Gastrocnemius medialis (tissue), 4 donors: ENCODE measurements at regions not wholly inside any gene's neighbourhood (a gene's known extent, or its start where the extent isn't known, plus 50 kb on each side); places are given as distances from the start of the nearest gene placed in this dataset.
"Not testable (repeated sequence)": the region's sequence is repeated elsewhere in the genome, so short reads cannot be mapped to it uniquely, and the experiment has no call there.

Experiments used
- ATAC-seq, 2 donors: fragments of 150-250 bp; one replicate each; pipeline ENCODE4 v1.9.1; 2016
- DNase-seq, 2 donors: peaks; one replicate each; pipeline ENCODE4 v3.0.0-alpha.2; 2019
- H3K27ac ChIP-seq, 4 donors: fragments of 200-600 bp; sonication (generic); 1 replicate in 1 of 4; 2 replicates in 3 of 4; pipeline ENCODE4 v1.5.1; 2016 to 2018; ENCODE audit warnings: mild to moderate bottlenecking in 2 of 4, moderate library complexity in 1 of 4
- H3K27me3 ChIP-seq, 3 donors: fragments of 200-600 bp; sonication (generic) in 2 of 3; 1 replicate in 1 of 3; 2 replicates in 2 of 3; pipeline versions ENCODE4 v1.5.1 to v1.6.0; 2016 to 2019; ENCODE audit warnings: mild to moderate bottlenecking in 1 of 3, moderate library complexity in 1 of 3
- H3K36me3 ChIP-seq, 2 donors: fragments of 200-600 bp; sonication (generic) in 1 of 2; one replicate each; pipeline ENCODE4 v1.5.1; 2017 to 2018
- H3K4me1 ChIP-seq, 2 donors: fragments of 200-600 bp; sonication (generic) in 1 of 2; one replicate each; pipeline ENCODE4 v1.5.1; 2016 to 2017; ENCODE audit warnings: mild to moderate bottlenecking in 2 of 2
- H3K4me3 ChIP-seq, 4 donors: fragments of 200-600 bp; sonication (generic) in 3 of 4; 1 replicate in 1 of 4; 2 replicates in 3 of 4; pipeline ENCODE4 v1.5.1; 2016 to 2019; ENCODE audit warnings: mild to moderate bottlenecking in 2 of 4
- H3K9me3 ChIP-seq, 3 donors: fragments of 200-600 bp; sonication (generic) in 2 of 3; 1 replicate in 1 of 3; 2 replicates in 2 of 3; pipeline ENCODE4 v1.5.1; 2016 to 2019
- CTCF ChIP-seq, 5 experiments: fragments of 450-650 bp in 3 of 5; fragments of 200-600 bp in 2 of 5; sonication (generic) in 2 of 5; IDR thresholded peaks in 4 of 5; conservative IDR thresholded peaks in 1 of 5; 1 replicate in 4 of 5; 2 replicates in 1 of 5; pipeline ENCODE4 v1.5.1; 2016 to 2019; ENCODE audit warnings: antibody characterized with exemption in 5 of 5, mild to moderate bottlenecking in 3 of 5, moderate library complexity in 3 of 5
- POLR2A ChIP-seq, 2 donors: fragments of 450-650 bp; IDR thresholded peaks; one replicate each; pipeline ENCODE4 v1.6.1; 2017; ENCODE audit warnings: antibody characterized with exemption in 2 of 2, mild to moderate bottlenecking in 2 of 2, moderate library complexity in 2 of 2
- in situ Hi-C, 4 donors: fragments of 200-750 bp; cut with MboI; loops; one replicate each; pipeline versions ENCODE4 v1.15.0 to v1.8.0; 2017; ENCODE audit warnings: low sequenced_read_pairs in 4 of 4
- intact Hi-C: fragments of 100-400 bp; cut with DNase I; formaldehyde crosslinking; loops from one replicate; pipeline ENCODE4 v1.15.1; 2023; ENCODE audit warnings: low total_unique reads

GRCh38 chr16:52123061-52123839 lies 423.7 kb downstream of the TOX3 start:
- Histone ChIP-seq H3K27me3 (no peaks in the 10 kb centered on the region), H3K9me3 (no peaks in the 10 kb centered on the region), H3K27ac (no peak overlapping the region), H3K4me3 (no peak overlapping the region), H3K4me1 (no peaks in the 10 kb centered on the region), H3K36me3 (no peaks in the 10 kb centered on the region)
- in situ Hi-C loops (no loop called here), intact Hi-C loops (no loop called here)
- TF ChIP-seq CTCF (IDR thresholded peaks at IDR 0.05 in 4 of 5, conservative IDR thresholded peaks at IDR 0.05 in 1 of 5): no peak
- no peak for TF ChIP-seq POLR2A (IDR thresholded peaks at IDR 0.05)
- ATAC-seq (no peak), DNase-seq (no peak)

- no peak overlapping the region for H3K4me3 ChIP-seq
- ATAC-seq (no peak), DNase-seq (no peak)
- intact Hi-C loops: no loop called here
- H3K27me3 ChIP-seq: no peaks in the 10 kb centered on the region
- no peak for TF ChIP-seq POLR2A (IDR thresholded peaks at IDR 0.05)
- no peak for TF ChIP-seq CTCF (IDR thresholded peaks at IDR 0.05 in 4 of 5, conservative IDR thresholded peaks at IDR 0.05 in 1 of 5)
- H3K27ac ChIP-seq: no peak overlapping the region
- H3K36me3 ChIP-seq: no peaks in the 10 kb centered on the region
- in situ Hi-C loops: no loop called here
- no peaks in the 10 kb centered on the region for H3K4me1 ChIP-seq
- H3K9me3 ChIP-seq: no peaks in the 10 kb centered on the region
Measured at GRCh38 chr16:52117171-52117570, 429.8 kb downstream of the TOX3 start.

- H3K27ac ChIP-seq: no peak overlapping the region
- no peaks in the 10 kb centered on the region for H3K36me3 ChIP-seq
- H3K4me3 ChIP-seq: no peak overlapping the region
- intact Hi-C loops (no loop called here), in situ Hi-C loops (no loop called here)
- H3K27me3 ChIP-seq: no peaks in the 10 kb centered on the region
- no peak for DNase-seq
- H3K4me1 ChIP-seq: no peaks in the 10 kb centered on the region
- no peaks in the 10 kb centered on the region for H3K9me3 ChIP-seq
- TF ChIP-seq CTCF (IDR thresholded peaks at IDR 0.05 in 4 of 5, conservative IDR thresholded peaks at IDR 0.05 in 1 of 5) (no peak), POLR2A (IDR thresholded peaks at IDR 0.05) (no peak)
- no peak for ATAC-seq
Measured at GRCh38 chr16:52114379-52114778, 432.6 kb downstream of the TOX3 start.

GRCh38 chr16:52113533-52114183 lies 433.3 kb downstream of the TOX3 start:
- no peak for DNase-seq
- Histone ChIP-seq H3K36me3 (no peaks in the 10 kb centered on the region), H3K4me1 (no peaks in the 10 kb centered on the region), H3K27me3 (no peaks in the 10 kb centered on the region), H3K27ac (no peak overlapping the region), H3K4me3 (no peak overlapping the region), H3K9me3 (no peaks in the 10 kb centered on the region)
- no peak for TF ChIP-seq POLR2A (IDR thresholded peaks at IDR 0.05)
- TF ChIP-seq CTCF (IDR thresholded peaks at IDR 0.05 in 4 of 5, conservative IDR thresholded peaks at IDR 0.05 in 1 of 5): no peak
- intact Hi-C loops: no loop called here
- no peak for ATAC-seq
- in situ Hi-C loops: no loop called here

GRCh38 chr16:52104993-52105392 lies 441.9 kb downstream of the TOX3 start:
- H3K27me3 ChIP-seq, H3K27ac ChIP-seq, intact Hi-C loops, DNase-seq, H3K9me3 ChIP-seq, H3K4me1 ChIP-seq, ATAC-seq, H3K4me3 ChIP-seq, H3K36me3 ChIP-seq, in situ Hi-C loops: not testable (repeated sequence)
